GM12878 (cell line): ENCODE measurements at regions not wholly inside any gene's neighbourhood (a gene's known extent, or its start where the extent isn't known, plus 50 kb on each side); places are given as distances from the start of the nearest gene placed in this dataset.

Source experiments
- ATAC-seq: fragments of 200-7000 bp; cut with Tn5 transposase; 3 replicates; pipeline ENCODE4 v1.9.1; 2020; ENCODE audit warnings: mild to moderate bottlenecking, moderate library complexity
- BruUV-seq: library from RNA; stranded (reverse); fragments of 400-500 nt; replicated peaks from 2 replicates; lab custom pipeline; 2021; lab: Mats Ljungman, UMichigan
- CTCF ChIA-PET: fragments of 300-600 bp; sonication (Branson Sonifier 250); formaldehyde crosslinking; extraction: SDS; loops from one replicate; lab custom pipeline; 2021; ENCODE audit warnings: inconsistent platforms; lab: Yijun Ruan, JAX
- POLR2A ChIA-PET: fragments of 350-600 bp; formaldehyde crosslinking; extraction: SDS; loops from one replicate; lab custom pipeline; 2021; ENCODE audit warnings: inconsistent platforms; lab: Charles Lee
- RAD21 ChIA-PET: fragments of 300-600 bp; sonication (Branson Sonifier 250); formaldehyde crosslinking; loops from one replicate; lab custom pipeline; 2023; ENCODE audit warnings: antibody characterized with exemption; ENCODE audit not compliant: unreplicated experiment; lab: Charles Lee
- SMC1A ChIA-PET: fragments of 300-600 bp; sonication (Branson Sonifier 250); formaldehyde crosslinking; loops from one replicate; lab custom pipeline; 2023; ENCODE audit not compliant: unreplicated experiment, uncharacterized antibody; lab: Charles Lee
- DNase-seq: peaks from one replicate; pipeline ENCODE4 v3.0.0-alpha.2; 2011; ENCODE audit warnings: low read depth, low spot score
- FAIRE-seq: peaks from 3 replicates; lab custom pipeline; 2011; peaks lifted over from hg19 to GRCh38; lab: Jason Lieb, UNC
- H2AFZ ChIP-seq: 2 replicates; pipeline ENCODE4 v1.6.0; 2011; ENCODE audit warnings: low read depth, low read length, control low read depth; ENCODE audit not compliant: control insufficient read depth
- H3K27ac ChIP-seq: 2 replicates; pipeline ENCODE4 v1.5.1; 2011; ENCODE audit warnings: control low read depth; ENCODE audit not compliant: control insufficient read depth, insufficient read depth
- H3K27me3 ChIP-seq, 2 experiments: replicated peaks in 1 of 2; 2 replicates each; pipeline versions ENCODE4 v1.6.0 to v1.6.1; 2011; ENCODE audit warnings: low read length in 1 of 2; ENCODE audit not compliant: control insufficient read depth in 2 of 2, insufficient read depth in 2 of 2
- H3K36me3 ChIP-seq, 2 experiments: 2 replicates each; pipeline ENCODE4 v1.5.1; 2011; ENCODE audit warnings: low read length in 1 of 2; ENCODE audit not compliant: control insufficient read depth in 2 of 2, insufficient read depth in 2 of 2
- H3K4me1 ChIP-seq: 2 replicates; pipeline ENCODE4 v1.6.1; 2011; ENCODE audit warnings: mild to moderate bottlenecking, low read length, moderate library complexity, mixed read lengths; ENCODE audit not compliant: control insufficient read depth, insufficient read depth
- H3K4me2 ChIP-seq: 2 replicates; pipeline ENCODE4 v1.6.0; 2011; ENCODE audit warnings: control low read depth; ENCODE audit not compliant: control insufficient read depth, insufficient read depth
- H3K4me3 ChIP-seq: fragments of 200-600 bp; sonication (generic); 2 replicates; pipeline ENCODE4 v1.5.1; 2016
- H3K79me2 ChIP-seq: 2 replicates; pipeline ENCODE4 v1.6.0; 2011; ENCODE audit warnings: low read length; ENCODE audit not compliant: control insufficient read depth, insufficient read depth
- H3K9ac ChIP-seq: 2 replicates; pipeline ENCODE4 v1.8.0; 2011; ENCODE audit warnings: low read length, control low read depth, mixed read lengths; ENCODE audit not compliant: control insufficient read depth, insufficient read depth
- H3K9me3 ChIP-seq: replicated peaks from 3 replicates; pipeline ENCODE4 v1.5.1; 2011; ENCODE audit warnings: mild to moderate bottlenecking, low read length; ENCODE audit not compliant: control insufficient read depth, insufficient read depth
- H4K20me1 ChIP-seq: 2 replicates; pipeline ENCODE4 v1.6.0; 2011; ENCODE audit not compliant: control insufficient read depth, insufficient read depth
- BHLHE40 ChIP-seq, 2 experiments: fragments of 450-650 bp in 1 of 2; IDR thresholded peaks; 2 replicates each; pipeline ENCODE4 v1.6.1; 2011 to 2017; ENCODE audit warnings: low read depth in 2 of 2, borderline replicate concordance in 1 of 2, improper control_type of control experiment in 1 of 2, low read length in 1 of 2, mild to moderate bottlenecking in 1 of 2
- POU2F2 ChIP-seq: IDR thresholded peaks from 3 replicates; pipeline ENCODE4 v1.6.1; 2011; ENCODE audit warnings: low read depth, mild to moderate bottlenecking, low read length, borderline replicate concordance
- TCF12 ChIP-seq: IDR thresholded peaks from 2 replicates; pipeline ENCODE4 v1.6.1; 2011; ENCODE audit warnings: low read depth, mild to moderate bottlenecking, low read length
- TCF3 ChIP-seq: IDR thresholded peaks from 2 replicates; pipeline ENCODE4 v1.6.1; 2012; ENCODE audit warnings: low read depth, mild to moderate bottlenecking, low read length, borderline replicate concordance; ENCODE audit not compliant: insufficient read depth
- ZNF384 ChIP-seq: IDR thresholded peaks from 2 replicates; pipeline ENCODE4 v1.6.1; 2012; ENCODE audit warnings: low read depth, mild to moderate bottlenecking, low read length, improper control_type of control experiment, borderline replicate concordance
- ZSCAN29 ChIP-seq: fragments of 450-650 bp; IDR thresholded peaks from 2 replicates; pipeline ENCODE4 v1.6.1; 2017; ENCODE audit warnings: mild to moderate bottlenecking, moderate library complexity
- WGBS: methylation state at CpG from one replicate; pipeline ENCODE4 v1.1.6; 2016; ENCODE audit warnings: low lambda C conversion rate; ENCODE audit not compliant: insufficient replicate concordance, insufficient coverage; ENCODE audit errors: missing lambda C conversion rate; 5-methylcytosine and 5-hydroxymethylcytosine counted together
- in situ Hi-C: fragments of 300-500 bp; cut with MboI; formaldehyde crosslinking; loops from 9 replicates; pipeline ENCODE4 v1.14.3; 2018; ENCODE audit warnings: mixed read lengths
- intact Hi-C: fragments of 100-400 bp; cut with micrococcal nuclease; formaldehyde crosslinking; loops from one replicate; pipeline ENCODE4 v1.14.2; 2022; ENCODE audit not compliant: unreplicated experiment

- POLR2A ChIA-PET = no interaction called here
- Histone ChIP-seq H3K27me3 (no peaks in the 10 kb centered on the region), H3K79me2 (no peaks in the 10 kb centered on the region), H3K4me2 (no peak overlapping the region), H3K4me1 (peaks cover 7% of the 10 kb centered on the region; the same call in 1 of the 2 replicates), H3K27ac (no peak overlapping the region), H3K9me3 (no peaks in the 10 kb centered on the region; the same call in 2 of the 3 replicates), H3K4me3 (no peak overlapping the region), H3K9ac (no peak overlapping the region), H4K20me1 (no peaks in the 10 kb centered on the region), H2AFZ (no peak overlapping the region), H3K36me3 (no peaks in the 10 kb centered on the region)
- DNase-seq (no peak), ATAC-seq (no peak), FAIRE-seq (no peak)
- 25% methylated on average over 5 of the region's 5 CpGs for WGBS
- in situ Hi-C loops = no loop called here
- RAD21 ChIA-PET = interaction anchor here (0.9 kb wide), 1 partner anchor 24 kb away, joined by 3 read pairs; no protein-coding TSS in a partner anchor
- no TSS peak for BruUV-seq
- SMC1A ChIA-PET = interaction anchor here (1.2 kb wide), 1 partner anchor 59 kb away, joined by 3 read pairs; no protein-coding TSS in a partner anchor
- CTCF ChIA-PET = no interaction called here
- intact Hi-C loops = no loop called here
- TF ChIP-seq BHLHE40 (IDR thresholded peaks at IDR 0.05; ENCODE audit: borderline replicate concordance in 1 of 2, low read depth in 2 of 2, low read length in 1 of 2) (0 out of 4 replicates have a peak, but pooled peaks of 1 of the 2 experiments have one; percentile 0), ZNF384 (0 out of 2 replicates have a peak, but pooled peaks have one; percentile 12), POU2F2 (peak; percentile 47; the same call in 1 of the 3 replicates), TCF3 (no peak)
Observed at GRCh38 chr2:147600646-147601045, 244.2 kb upstream of the ACVR2A start.

- FAIRE-seq = no peak
- ChIA-PET CTCF (no interaction called here), SMC1A (interaction anchor here (1.2 kb wide), 1 partner anchor 58 kb away, joined by 3 read pairs; no protein-coding TSS in a partner anchor), RAD21 (interaction anchor here (0.9 kb wide), 1 partner anchor 24 kb away, joined by 3 read pairs; no protein-coding TSS in a partner anchor), POLR2A (no interaction called here)
- intact Hi-C loops (no loop called here), in situ Hi-C loops (no loop called here)
- Histone ChIP-seq H3K9ac (no peak overlapping the region), H3K27ac (no peak overlapping the region), H3K4me2 (no peak overlapping the region), H3K36me3 (no peaks in the 10 kb centered on the region), H3K9me3 (no peaks in the 10 kb centered on the region; the same call in 2 of the 3 replicates), H3K4me3 (no peak overlapping the region), H4K20me1 (no peaks in the 10 kb centered on the region), H3K4me1 (peaks cover 7% of the 10 kb centered on the region; the same call in 1 of the 2 replicates), H3K27me3 (no peaks in the 10 kb centered on the region), H3K79me2 (no peaks in the 10 kb centered on the region), H2AFZ (no peak overlapping the region)
- WGBS = 55% methylated on average over 7 of the region's 7 CpGs
- BruUV-seq = no TSS peak
- TF ChIP-seq BHLHE40 (IDR thresholded peaks at IDR 0.05; ENCODE audit: borderline replicate concordance in 1 of 2, low read depth in 2 of 2, low read length in 1 of 2) = 0 out of 4 replicates have a peak, but pooled peaks of 1 of the 2 experiments have one; percentile 9
- TF ChIP-seq ZSCAN29 = no peak
- TF ChIP-seq TCF12 = no peak
- no peak for DNase-seq
- ATAC-seq = no peak
Observed at GRCh38 chr2:147600223-147600622, 244.6 kb upstream of the ACVR2A start.
